ENCODE measurements at regions not wholly inside any gene's neighbourhood (a gene's known extent, or its start where the extent isn't known, plus 50 kb on each side); places are given as distances from the start of the nearest gene placed in this dataset.

DNA sequence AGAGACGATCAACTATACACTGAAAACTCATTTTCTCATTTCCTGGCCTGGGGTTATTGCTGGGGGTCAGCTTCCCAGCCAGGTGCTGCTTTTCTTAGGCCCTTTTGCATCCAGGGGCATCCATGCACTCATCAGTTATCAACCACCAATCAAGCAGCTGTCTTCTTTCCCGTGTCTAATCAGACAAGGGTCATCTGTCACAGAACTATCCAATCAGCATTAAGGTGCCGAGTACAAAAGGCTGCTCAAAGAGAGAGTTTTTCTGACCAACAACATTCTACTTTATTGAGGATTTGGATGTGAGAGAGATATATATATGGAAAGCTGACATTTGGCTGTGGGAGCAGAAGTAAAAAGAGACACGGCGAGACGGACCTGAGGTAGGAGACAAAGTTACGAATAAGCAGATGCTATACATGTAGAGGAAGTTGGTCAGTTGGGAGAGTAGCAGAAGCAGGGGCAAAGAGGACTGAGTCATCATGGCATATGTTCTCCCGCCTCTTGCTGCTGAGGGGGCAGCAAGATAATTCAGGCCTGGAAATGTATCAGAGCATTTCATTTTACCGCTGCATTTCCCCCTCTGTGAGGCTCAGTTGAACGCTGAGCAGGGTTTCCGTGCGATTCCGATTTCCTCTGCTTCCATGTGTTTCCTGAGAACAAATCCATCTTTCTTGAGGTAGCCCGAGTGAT lies 129.3 kb downstream of the NUP35 start:
- Histone ChIP-seq H3K79me2 (ENCODE audit: control insufficient read depth, insufficient read depth, low read length) (no peaks in the 10 kb centered on the region), H3K9me1 (replicated peaks; ENCODE audit: control insufficient read depth, extremely low read depth, insufficient read depth, low read length) (no peaks in the 10 kb centered on the region), H3K9me3 (replicated peaks; ENCODE audit: control insufficient read depth, insufficient read depth, low read length) (no peaks in the 10 kb centered on the region), H3K27me3 (ENCODE audit: control insufficient read depth in 2 of 2, insufficient read depth in 2 of 2, low read length in 2 of 2) (no peaks in the 10 kb centered on the region), H3K36me3 (ENCODE audit: control insufficient read depth in 2 of 2, extremely low read depth in 1 of 2, insufficient read depth in 2 of 2, low read length in 2 of 2) (no peaks in the 10 kb centered on the region), H4K20me1 (replicated peaks; ENCODE audit: control insufficient read depth, extremely low read depth, insufficient read depth, low read length) (no peaks in the 10 kb centered on the region), H3K9ac (replicated peaks; ENCODE audit: extremely low read depth, insufficient read depth, low read length) (no peak overlapping the region), H3K4me3 (replicated peaks in 1 of 3; ENCODE audit: insufficient read depth in 1 of 3, low read depth in 1 of 3, low read length in 3 of 3) (no peak overlapping the region), H2AFZ (ENCODE audit: low read depth, low read length) (no peak overlapping the region), H3K27ac (ENCODE audit: insufficient read depth, low read depth, low read length) (no peak overlapping the region), H3K4me2 (ENCODE audit: insufficient read depth, low read length) (no peak overlapping the region), H3K4me1 (ENCODE audit: control insufficient read depth, extremely low read depth, insufficient read depth, low read length) (no peaks in the 10 kb centered on the region)
- dilution Hi-C loops (cut with MboI; ENCODE audit: extremely low pct_ligation_motif_present, low sequenced_read_pairs), result no loop called here
- ChIA-PET POLR2A (no interaction called here), CTCF (interaction anchor here (1.2 kb wide), 1 partner anchor 105 kb away, joined by 4 read pairs; no protein-coding TSS in a partner anchor)
- DNase-seq (ENCODE audit: low read depth, low spot score) (no peak), FAIRE-seq (no peak)
- intact Hi-C loops (cut with micrococcal nuclease), result no loop called here
- BruUV-seq (replicated peaks), result no TSS peak
- TF ChIP-seq POLR2A (IDR thresholded peaks at IDR 0.05; ENCODE audit: low read depth, low read length) (no peak), JUN (IDR thresholded peaks at IDR 0.05; ENCODE audit: borderline replicate concordance, insufficient read depth, insufficient read length, low read depth) (no peak), GATA2 (IDR thresholded peaks at IDR 0.05; ENCODE audit: insufficient read depth, insufficient read length, low read depth, low read length) (no peak), EZH2 (IDR thresholded peaks at IDR 0.05; ENCODE audit: borderline replicate concordance, low read depth, low read length, severe bottlenecking) (no peak), MYC (IDR thresholded peaks at IDR 0.05; ENCODE audit: low read depth, low read length) (no peak), FOS (IDR thresholded peaks at IDR 0.05; ENCODE audit: borderline replicate concordance, insufficient read depth, low read length) (no peak), POLR2AphosphoS5 (IDR thresholded peaks at IDR 0.05; ENCODE audit: insufficient read depth, low read depth, low read length) (no peak)
- TF ChIP-seq, protein P1, sequence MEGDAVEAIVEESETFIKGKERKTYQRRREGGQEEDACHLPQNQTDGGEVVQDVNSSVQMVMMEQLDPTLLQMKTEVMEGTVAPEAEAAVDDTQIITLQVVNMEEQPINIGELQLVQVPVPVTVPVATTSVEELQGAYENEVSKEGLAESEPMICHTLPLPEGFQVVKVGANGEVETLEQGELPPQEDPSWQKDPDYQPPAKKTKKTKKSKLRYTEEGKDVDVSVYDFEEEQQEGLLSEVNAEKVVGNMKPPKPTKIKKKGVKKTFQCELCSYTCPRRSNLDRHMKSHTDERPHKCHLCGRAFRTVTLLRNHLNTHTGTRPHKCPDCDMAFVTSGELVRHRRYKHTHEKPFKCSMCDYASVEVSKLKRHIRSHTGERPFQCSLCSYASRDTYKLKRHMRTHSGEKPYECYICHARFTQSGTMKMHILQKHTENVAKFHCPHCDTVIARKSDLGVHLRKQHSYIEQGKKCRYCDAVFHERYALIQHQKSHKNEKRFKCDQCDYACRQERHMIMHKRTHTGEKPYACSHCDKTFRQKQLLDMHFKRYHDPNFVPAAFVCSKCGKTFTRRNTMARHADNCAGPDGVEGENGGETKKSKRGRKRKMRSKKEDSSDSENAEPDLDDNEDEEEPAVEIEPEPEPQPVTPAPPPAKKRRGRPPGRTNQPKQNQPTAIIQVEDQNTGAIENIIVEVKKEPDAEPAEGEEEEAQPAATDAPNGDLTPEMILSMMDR (IDR thresholded peaks at IDR 0.05; ENCODE audit: extremely low read depth in 1 of 2, insufficient read depth in 1 of 2, low read depth in 1 of 2, low read length in 2 of 2), result no peak
- TF ChIP-seq, protein P2, sequence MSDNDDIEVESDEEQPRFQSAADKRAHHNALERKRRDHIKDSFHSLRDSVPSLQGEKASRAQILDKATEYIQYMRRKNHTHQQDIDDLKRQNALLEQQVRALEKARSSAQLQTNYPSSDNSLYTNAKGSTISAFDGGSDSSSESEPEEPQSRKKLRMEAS (IDR thresholded peaks at IDR 0.05; ENCODE audit: insufficient read depth, insufficient read length), result no peak

Measured in endothelial cell of umbilical vein (primary cell).